ENCODE measurements at regions not wholly inside any gene's neighbourhood (a gene's known extent, or its start where the extent isn't known, plus 50 kb on each side); places are given as distances from the start of the nearest gene placed in this dataset.

GRCh38 chr3:190709351-190709773 lies 153.1 kb downstream of the GMNC start:
- ChIA-PET RAD21 (ENCODE audit: unreplicated experiment) (interaction anchor here (0.7 kb wide), 1 partner anchor 11 kb away, joined by 3 read pairs; no protein-coding TSS in a partner anchor), POLR2A (no interaction called here), CTCF (interaction anchor here (0.6 to 0.9 kb wide), 2 partner anchors 12 to 245 kb away, joined by 5 to 8 read pairs; no protein-coding TSS in a partner anchor), SMC1A (ENCODE audit: uncharacterized antibody, unreplicated experiment) (no interaction called here)
- DNase-seq (ENCODE audit: low read depth, low spot score) (no peak), FAIRE-seq (no peak), ATAC-seq (no peak)
- no peak overlapping the region for H3K9ac ChIP-seq (ENCODE audit: control insufficient read depth, insufficient read depth, low read length)
- TF ChIP-seq TCF7 (IDR thresholded peaks at IDR 0.05; ENCODE audit: borderline replicate concordance) (no peak), RELA (IDR thresholded peaks at IDR 0.05; ENCODE audit: borderline replicate concordance, partially characterized antibody) (no peak), JUND (IDR thresholded peaks at IDR 0.05; ENCODE audit: low read depth, low read length) (no peak), NR2F1 (conservative IDR thresholded peaks at IDR 0.05) (no peak), MTA2 (IDR thresholded peaks at IDR 0.05; ENCODE audit: low read depth) (no peak), PBX3 (IDR thresholded peaks at IDR 0.05; ENCODE audit: insufficient replicate concordance, low read depth, low read length) (no peak), CHD1 (IDR thresholded peaks at IDR 0.05; ENCODE audit: low read depth, low read length) (no peak)
- intact Hi-C loops (cut with micrococcal nuclease; ENCODE audit: unreplicated experiment) = no loop called here
- peaks cover 0 to 2% of the 10 kb centered on the region in 2 experiments; a peak in 2 of 4 replicates for H3K27me3 ChIP-seq (replicated peaks in 1 of 2; ENCODE audit: control insufficient read depth in 2 of 2, insufficient read depth in 2 of 2, low read length in 1 of 2)
- H3K79me2 ChIP-seq (ENCODE audit: control insufficient read depth, insufficient read depth, low read length) = no peaks in the 10 kb centered on the region
- H3K4me3 ChIP-seq = no peak overlapping the region
- no peak overlapping the region for H2AFZ ChIP-seq (ENCODE audit: control insufficient read depth, low read depth, low read length)
- 9% methylated on average over 2 of the region's 2 CpGs for WGBS (ENCODE audit: insufficient coverage, insufficient replicate concordance, low lambda C conversion rate, missing lambda C conversion rate)
- no TSS peak for BruUV-seq (replicated peaks)
- no peaks in the 10 kb centered on the region for H3K36me3 ChIP-seq (ENCODE audit: control insufficient read depth in 2 of 2, insufficient read depth in 2 of 2, low read length in 1 of 2)
- no peaks in the 10 kb centered on the region for H3K9me3 ChIP-seq (replicated peaks; ENCODE audit: control insufficient read depth, insufficient read depth, low read length)
- H4K20me1 ChIP-seq (ENCODE audit: control insufficient read depth, insufficient read depth) = no peaks in the 10 kb centered on the region
- no peak overlapping the region for H3K27ac ChIP-seq (ENCODE audit: control insufficient read depth, insufficient read depth)
- no peaks in the 10 kb centered on the region for H3K4me1 ChIP-seq (ENCODE audit: control insufficient read depth, insufficient read depth, low read length)
- H3K4me2 ChIP-seq (ENCODE audit: control insufficient read depth, insufficient read depth) = no peak overlapping the region
- in situ Hi-C loops (cut with MboI) = no loop called here

All from GM12878 (cell line).